CD14-positive monocyte (primary cell): ENCODE measurements at regions not wholly inside any gene's neighbourhood (a gene's known extent, or its start where the extent isn't known, plus 50 kb on each side); places are given as distances from the start of the nearest gene placed in this dataset.

Experiments used
- DNase-seq, 3 donors: peaks; one replicate each; pipeline ENCODE4 v3.0.0-alpha.2; 2011 to 2022
- H2AFZ ChIP-seq: 2 replicates; pipeline ENCODE4 v1.6.0; 2012; ENCODE audit warnings: mild to moderate bottlenecking, low read depth, low read length, inconsistent platforms; ENCODE audit not compliant: insufficient read depth, poor library complexity, severe bottlenecking
- H3K27ac ChIP-seq, 2 donors: 1 replicate in 1 of 2; 2 replicates in 1 of 2; pipeline ENCODE4 v1.5.1; 2012 to 2013; ENCODE audit warnings: low read length in 2 of 2, control low read depth in 1 of 2, inconsistent platforms in 1 of 2, low read depth in 1 of 2, mild to moderate bottlenecking in 1 of 2
- H3K27me3 ChIP-seq, 2 donors: one replicate each; pipeline versions ENCODE4 v1.6.0 to v1.6.1; 2011 to 2013; ENCODE audit warnings: low read length in 2 of 2; ENCODE audit not compliant: control insufficient read depth in 2 of 2, insufficient read depth in 2 of 2
- H3K36me3 ChIP-seq, 2 donors: replicated peaks in 1 of 2; 1 replicate in 1 of 2; 2 replicates in 1 of 2; pipeline versions ENCODE4 v1.5.1 to v1.6.1; 2012 to 2013; ENCODE audit warnings: low read length in 2 of 2, control low read depth in 1 of 2, inconsistent platforms in 1 of 2, mild to moderate bottlenecking in 1 of 2; ENCODE audit not compliant: insufficient read depth in 2 of 2, control insufficient read depth in 1 of 2
- H3K4me1 ChIP-seq, 2 donors: 1 replicate in 1 of 2; 2 replicates in 1 of 2; pipeline versions ENCODE4 v1.5.1 to v1.6.1; 2012 to 2013; ENCODE audit warnings: low read length in 2 of 2, control low read depth in 1 of 2, inconsistent platforms in 1 of 2, mild to moderate bottlenecking in 1 of 2, moderate library complexity in 1 of 2; ENCODE audit not compliant: insufficient read depth in 2 of 2, control insufficient read depth in 1 of 2
- H3K4me2 ChIP-seq: replicated peaks from 2 replicates; pipeline ENCODE3; 2012; ENCODE audit warnings: low read length, moderate library complexity, mild to moderate bottlenecking; ENCODE audit not compliant: poor library complexity, severe bottlenecking; ENCODE audit errors: extremely low read depth
- H3K4me3 ChIP-seq, 3 experiments: fragments of 200-600 bp in 1 of 3; sonication (generic) in 1 of 3; replicated peaks in 1 of 3; 1 replicate in 2 of 3; 2 replicates in 1 of 3; pipeline ENCODE4 v1.5.1; 2011 to 2013; ENCODE audit warnings: low read length in 3 of 3, mild to moderate bottlenecking in 3 of 3, control low read depth in 2 of 3, low read depth in 2 of 3, inconsistent platforms in 1 of 3, moderate library complexity in 1 of 3
- H3K79me2 ChIP-seq: 2 replicates; pipeline ENCODE4 v1.6.0; 2012; ENCODE audit warnings: mild to moderate bottlenecking, control low read depth, inconsistent platforms, low read length, moderate library complexity; ENCODE audit not compliant: insufficient read depth
- H3K9ac ChIP-seq: 2 replicates; pipeline ENCODE4 v1.6.0; 2017; ENCODE audit warnings: low read length, mild to moderate bottlenecking; ENCODE audit not compliant: insufficient read depth, poor library complexity, severe bottlenecking
- H3K9me3 ChIP-seq, 2 donors: replicated peaks in 1 of 2; 1 replicate in 1 of 2; 2 replicates in 1 of 2; pipeline versions ENCODE4 v1.5.1 to v1.6.1; 2012 to 2013; ENCODE audit warnings: low read length in 2 of 2, control low read depth in 1 of 2; ENCODE audit not compliant: control insufficient read depth in 1 of 2, insufficient read depth in 1 of 2
- H4K20me1 ChIP-seq: 2 replicates; pipeline ENCODE4 v1.6.0; 2012; ENCODE audit warnings: mild to moderate bottlenecking, low read length, control low read depth, moderate library complexity; ENCODE audit not compliant: insufficient read depth
- H3K27ac Mint-ChIP-seq, 7 donors: one replicate each; pipeline ENCODE4 v1.8.0; 2020; ENCODE audit warnings: mild to moderate bottlenecking in 7 of 7, mixed read lengths in 7 of 7, moderate library complexity in 6 of 7, inconsistent platforms in 2 of 7
- H3K27me3 Mint-ChIP-seq, 3 donors: one replicate each; pipeline ENCODE4 v1.8.0; 2021 to 2022; ENCODE audit warnings: low read depth in 3 of 3, mild to moderate bottlenecking in 3 of 3, mixed read lengths in 3 of 3, moderate library complexity in 3 of 3, inconsistent platforms in 1 of 3
- H3K36me3 Mint-ChIP-seq, 2 donors: one replicate each; pipeline ENCODE4 v1.8.0; 2020; ENCODE audit warnings: mixed read lengths in 2 of 2, inconsistent platforms in 1 of 2, mild to moderate bottlenecking in 1 of 2
- H3K4me1 Mint-ChIP-seq: one replicate; pipeline ENCODE4 v1.8.0; 2020; ENCODE audit warnings: mild to moderate bottlenecking, mixed read lengths
- H3K4me3 Mint-ChIP-seq, 2 donors: one replicate each; pipeline ENCODE4 v1.8.0; 2020; ENCODE audit warnings: mild to moderate bottlenecking in 2 of 2, mixed read lengths in 2 of 2, moderate library complexity in 1 of 2
- H3K9me3 Mint-ChIP-seq, 7 donors: one replicate each; pipeline ENCODE4 v1.8.0; 2020 to 2022; ENCODE audit warnings: mixed read lengths in 7 of 7, mild to moderate bottlenecking in 6 of 7, moderate library complexity in 6 of 7, inconsistent platforms in 2 of 7
- WGBS: methylation state at CpG from one replicate; pipeline ENCODE4 v1.1.5; 2013; ENCODE audit warnings: missing lambda C conversion rate; ENCODE audit not compliant: insufficient coverage; 5-methylcytosine and 5-hydroxymethylcytosine counted together
- intact Hi-C, 2 donors: fragments of 100-400 bp; cut with micrococcal nuclease; formaldehyde crosslinking; loops; one replicate each; pipeline versions ENCODE4 v1.15.0 to v1.15.1; 2023
- TF ChIP-seq, protein P1 (sequence below): fragments of 200-600 bp; IDR thresholded peaks from one replicate; pipeline ENCODE4 v1.8.0; 2022; ENCODE audit warnings: antibody characterized with exemption, mild to moderate bottlenecking

DNA sequence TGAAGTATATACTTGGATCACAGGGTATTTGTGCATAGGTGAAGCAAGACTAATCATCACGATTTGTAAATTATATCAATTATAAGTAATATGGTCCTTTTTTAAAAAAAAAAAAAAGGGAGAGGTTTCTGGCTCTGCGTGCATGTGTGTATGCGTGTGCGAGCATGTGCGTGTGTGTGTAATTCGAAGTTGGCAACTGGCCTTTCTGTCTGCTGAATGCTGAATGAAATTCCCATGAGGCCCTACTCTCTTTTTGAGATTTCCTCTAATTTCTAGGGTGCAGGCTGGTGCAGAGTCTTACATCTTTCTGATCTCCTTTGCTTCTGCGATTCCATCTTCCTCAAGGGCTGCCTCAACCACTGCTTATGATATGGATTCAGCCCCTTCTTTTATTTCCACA, 212.2 kb downstream of the URB2 start:
- 96% methylated on average over 4 of the region's 7 CpGs for WGBS
- Mint-ChIP-seq H3K27ac (no peak overlapping the region), H3K4me1 (peaks cover 22% of the 10 kb centered on the region), H3K9me3 (peaks cover 0 to 12% (median 4%) of the 10 kb centered on the region in 7 donors), H3K36me3 (no peaks in the 10 kb centered on the region), H3K4me3 (no peak overlapping the region), H3K27me3 (peaks cover 0 to 7% (median 2%) of the 10 kb centered on the region in 3 donors)
- TF ChIP-seq, protein P1, sequence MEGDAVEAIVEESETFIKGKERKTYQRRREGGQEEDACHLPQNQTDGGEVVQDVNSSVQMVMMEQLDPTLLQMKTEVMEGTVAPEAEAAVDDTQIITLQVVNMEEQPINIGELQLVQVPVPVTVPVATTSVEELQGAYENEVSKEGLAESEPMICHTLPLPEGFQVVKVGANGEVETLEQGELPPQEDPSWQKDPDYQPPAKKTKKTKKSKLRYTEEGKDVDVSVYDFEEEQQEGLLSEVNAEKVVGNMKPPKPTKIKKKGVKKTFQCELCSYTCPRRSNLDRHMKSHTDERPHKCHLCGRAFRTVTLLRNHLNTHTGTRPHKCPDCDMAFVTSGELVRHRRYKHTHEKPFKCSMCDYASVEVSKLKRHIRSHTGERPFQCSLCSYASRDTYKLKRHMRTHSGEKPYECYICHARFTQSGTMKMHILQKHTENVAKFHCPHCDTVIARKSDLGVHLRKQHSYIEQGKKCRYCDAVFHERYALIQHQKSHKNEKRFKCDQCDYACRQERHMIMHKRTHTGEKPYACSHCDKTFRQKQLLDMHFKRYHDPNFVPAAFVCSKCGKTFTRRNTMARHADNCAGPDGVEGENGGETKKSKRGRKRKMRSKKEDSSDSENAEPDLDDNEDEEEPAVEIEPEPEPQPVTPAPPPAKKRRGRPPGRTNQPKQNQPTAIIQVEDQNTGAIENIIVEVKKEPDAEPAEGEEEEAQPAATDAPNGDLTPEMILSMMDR = no peak
- Histone ChIP-seq H3K4me3 (no peak overlapping the region), H3K4me1 (peaks cover 4 to 6% of the 10 kb centered on the region in 2 donors), H3K9me3 (no peaks in the 10 kb centered on the region), H4K20me1 (no peaks in the 10 kb centered on the region), H3K79me2 (no peaks in the 10 kb centered on the region), H3K27ac (no peak overlapping the region), H3K36me3 (no peaks in the 10 kb centered on the region), H3K27me3 (no peaks in the 10 kb centered on the region), H2AFZ (no peak overlapping the region), H3K4me2 (no peak overlapping the region), H3K9ac (no peak overlapping the region)
- no peak for DNase-seq
- intact Hi-C loops = no loop called here

DNA sequence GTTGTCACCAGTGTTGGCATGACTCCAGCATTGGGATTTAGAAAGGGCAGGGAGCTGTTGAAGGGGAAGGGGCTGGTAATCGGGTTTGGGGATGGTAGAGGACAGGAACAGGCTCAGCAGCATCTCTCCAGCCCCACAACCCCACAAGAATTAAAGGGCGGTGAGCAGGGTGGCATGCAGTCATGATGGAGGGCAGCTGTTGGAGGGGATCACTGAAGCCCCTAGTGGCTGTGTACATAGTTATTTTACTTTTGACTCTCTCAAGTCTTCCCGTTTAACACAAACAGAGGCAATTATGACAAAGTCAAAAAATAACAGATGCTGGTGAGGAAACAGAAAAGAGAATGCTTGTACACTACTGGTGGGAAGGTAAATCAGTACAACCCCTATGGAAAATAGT, 213.8 kb downstream of the URB2 start:
- Histone ChIP-seq H3K27me3 (no peaks in the 10 kb centered on the region), H3K27ac (no peak overlapping the region), H3K9me3 (no peaks in the 10 kb centered on the region), H3K36me3 (no peaks in the 10 kb centered on the region), H3K4me1 (peaks cover 4 to 6% of the 10 kb centered on the region in 2 donors), H3K79me2 (no peaks in the 10 kb centered on the region), H2AFZ (no peak overlapping the region), H3K9ac (no peak overlapping the region), H3K4me3 (no peak overlapping the region), H4K20me1 (no peaks in the 10 kb centered on the region), H3K4me2 (no peak overlapping the region)
- intact Hi-C loops = no loop called here
- no CpG with 5 or more reads among the region's 3 CpGs for WGBS
- Mint-ChIP-seq H3K36me3 (no peaks in the 10 kb centered on the region), H3K4me3 (no peak overlapping the region), H3K4me1 (peaks cover 27% of the 10 kb centered on the region), H3K27ac (peak overlapping the region in 1 of 7 donors; percentile 34), H3K9me3 (peaks cover 0 to 10% (median 3%) of the 10 kb centered on the region in 7 donors), H3K27me3 (peaks cover 2 to 7% (median 2%) of the 10 kb centered on the region in 3 donors)
- TF ChIP-seq, protein P1 = no peak
- no peak for DNase-seq
